H9 (cell line): ENCODE measurements at regions not wholly inside any gene's neighbourhood (a gene's known extent, or its start where the extent isn't known, plus 50 kb on each side); places are given as distances from the start of the nearest gene placed in this dataset.

Experiments
- DNase-seq: peaks from one replicate; pipeline ENCODE4 v3.0.0-alpha.2; 2017
- H2AFZ ChIP-seq: one replicate; pipeline ENCODE4 v1.6.1; 2013; ENCODE audit warnings: mild to moderate bottlenecking, low read length, control low read depth, moderate library complexity
- H2AK5ac ChIP-seq: 2 replicates; pipeline ENCODE4 v1.6.1; 2013; ENCODE audit warnings: low read length, control low read depth, mixed read lengths; ENCODE audit not compliant: insufficient read length
- H2BK120ac ChIP-seq: one replicate; pipeline ENCODE4 v1.6.1; 2013; ENCODE audit warnings: low read depth, mild to moderate bottlenecking, low read length, control low read depth, inconsistent platforms; ENCODE audit not compliant: poor library complexity, severe bottlenecking
- H2BK12ac ChIP-seq: 2 replicates; pipeline ENCODE4 v1.6.1; 2013; ENCODE audit warnings: low read length, control low read depth, mixed read lengths, low read depth; ENCODE audit not compliant: insufficient read length
- H2BK15ac ChIP-seq: 2 replicates; pipeline ENCODE4 v1.6.1; 2013; ENCODE audit warnings: low read depth, low read length, control low read depth
- H2BK20ac ChIP-seq: one replicate; pipeline ENCODE4 v1.6.1; 2013; ENCODE audit warnings: low read depth, mild to moderate bottlenecking, low read length, control low read depth, inconsistent platforms; ENCODE audit not compliant: poor library complexity, severe bottlenecking
- H2BK5ac ChIP-seq: 2 replicates; pipeline ENCODE4 v1.6.1; 2013; ENCODE audit warnings: low read length, control low read depth, mixed read lengths; ENCODE audit not compliant: insufficient read length
- H3K14ac ChIP-seq: 2 replicates; pipeline ENCODE4 v1.6.1; 2013; ENCODE audit warnings: low read length, control low read depth; ENCODE audit not compliant: insufficient read depth
- H3K18ac ChIP-seq: 2 replicates; pipeline ENCODE4 v1.6.1; 2013; ENCODE audit warnings: low read depth, mild to moderate bottlenecking, mixed read lengths, low read length, control low read depth; ENCODE audit not compliant: insufficient read length
- H3K23ac ChIP-seq: 2 replicates; pipeline ENCODE4 v1.6.1; 2013; ENCODE audit warnings: low read length, control low read depth, mixed read lengths, low read depth; ENCODE audit not compliant: insufficient read length
- H3K23me2 ChIP-seq: 2 replicates; pipeline ENCODE4 v1.6.1; 2013; ENCODE audit warnings: low read depth, mild to moderate bottlenecking, mixed read lengths, low read length, control low read depth; ENCODE audit not compliant: insufficient read length, poor library complexity, severe bottlenecking
- H3K27ac ChIP-seq: 2 replicates; pipeline ENCODE4 v1.5.1; 2013; ENCODE audit warnings: low read length, control low read depth, mixed read lengths, low read depth; ENCODE audit not compliant: insufficient read length
- H3K27me3 ChIP-seq: 2 replicates; pipeline ENCODE4 v1.6.1; 2013; ENCODE audit warnings: low read length, control low read depth, inconsistent platforms; ENCODE audit not compliant: insufficient read depth
- H3K4ac ChIP-seq: 2 replicates; pipeline ENCODE4 v1.6.1; 2013; ENCODE audit warnings: low read depth, mild to moderate bottlenecking, control low read depth, inconsistent platforms, low read length, moderate library complexity
- H3K4me1 ChIP-seq: 2 replicates; pipeline ENCODE4 v1.6.1; 2013; ENCODE audit warnings: low read length, control low read depth, inconsistent platforms; ENCODE audit not compliant: insufficient read depth
- H3K4me2 ChIP-seq: 2 replicates; pipeline ENCODE4 v1.6.1; 2013; ENCODE audit warnings: low read length, control low read depth, mixed read lengths; ENCODE audit not compliant: insufficient read length, insufficient read depth
- H3K56ac ChIP-seq: 2 replicates; pipeline ENCODE4 v1.6.1; 2013; ENCODE audit warnings: low read depth, mild to moderate bottlenecking, mixed read lengths, low read length, control low read depth; ENCODE audit not compliant: insufficient read length
- H3K79me1 ChIP-seq: 2 replicates; pipeline ENCODE4 v1.6.1; 2013; ENCODE audit warnings: low read depth, mild to moderate bottlenecking, moderate library complexity, low read length, control low read depth, inconsistent platforms; ENCODE audit not compliant: insufficient read depth, poor library complexity, severe bottlenecking
- H3K79me2 ChIP-seq: 2 replicates; pipeline ENCODE4 v1.6.1; 2013; ENCODE audit warnings: low read length, control low read depth, inconsistent platforms; ENCODE audit not compliant: insufficient read depth
- H3K9ac ChIP-seq: 2 replicates; pipeline ENCODE4 v1.6.1; 2013; ENCODE audit warnings: low read length, control low read depth, mixed read lengths; ENCODE audit not compliant: insufficient read length; ENCODE audit errors: extremely low read depth
- H3K9me3 ChIP-seq: one replicate; pipeline ENCODE4 v1.6.1; 2013; ENCODE audit warnings: low read depth, low read length, inconsistent platforms; ENCODE audit not compliant: control insufficient read depth
- H3T11ph ChIP-seq: one replicate; pipeline ENCODE4 v1.6.1; 2013; ENCODE audit warnings: mild to moderate bottlenecking, low read length, control low read depth, inconsistent platforms
- H4K20me1 ChIP-seq: one replicate; pipeline ENCODE4 v1.6.1; 2013; ENCODE audit not compliant: control insufficient read depth, insufficient read length, insufficient read depth
- H4K5ac ChIP-seq: 2 replicates; pipeline ENCODE4 v1.6.1; 2013; ENCODE audit warnings: low read depth, mild to moderate bottlenecking, mixed read lengths, low read length, control low read depth; ENCODE audit not compliant: insufficient read length
- H4K8ac ChIP-seq: replicated peaks from 2 replicates; pipeline ENCODE4 v1.6.1; 2013; ENCODE audit warnings: low read length, control low read depth, mixed read lengths, low read depth; ENCODE audit not compliant: insufficient read length
- H4K91ac ChIP-seq: 2 replicates; pipeline ENCODE4 v1.6.1; 2013; ENCODE audit warnings: low read depth, mild to moderate bottlenecking, moderate library complexity, mixed read lengths, low read length, control low read depth; ENCODE audit not compliant: insufficient read length
- H3K27ac Mint-ChIP-seq, 3 experiments: 2 replicates in 2 of 3; 3 replicates in 1 of 3; pipeline ENCODE4 v1.8.0; 2020 to 2021; ENCODE audit warnings: mixed read lengths in 3 of 3, mild to moderate bottlenecking in 1 of 3, moderate library complexity in 1 of 3
- H3K27me3 Mint-ChIP-seq: 2 replicates; pipeline ENCODE4 v1.8.0; 2021; ENCODE audit warnings: low read depth, mild to moderate bottlenecking, moderate library complexity, mixed read lengths
- H3K36me3 Mint-ChIP-seq, 3 experiments: 2 replicates in 2 of 3; 3 replicates in 1 of 3; pipeline ENCODE4 v1.8.0; 2020 to 2021; ENCODE audit warnings: low read depth in 3 of 3, mixed read lengths in 3 of 3; ENCODE audit not compliant: insufficient read depth in 1 of 3
- H3K4me1 Mint-ChIP-seq, 2 experiments: 2 replicates each; pipeline ENCODE4 v1.8.0; 2020; ENCODE audit warnings: mixed read lengths in 2 of 2
- H3K4me3 Mint-ChIP-seq, 2 experiments: 2 replicates in 1 of 2; 3 replicates in 1 of 2; pipeline ENCODE4 v1.8.0; 2020 to 2021; ENCODE audit warnings: mild to moderate bottlenecking in 2 of 2, mixed read lengths in 2 of 2, moderate library complexity in 1 of 2
- H3K9me3 Mint-ChIP-seq, 2 experiments: 2 replicates in 1 of 2; 3 replicates in 1 of 2; pipeline ENCODE4 v1.8.0; 2020; ENCODE audit warnings: mild to moderate bottlenecking in 2 of 2, mixed read lengths in 2 of 2, moderate library complexity in 1 of 2
- WGBS: extraction: QIAGEN DNeasy Blood & Tissue Kit; methylation state at CpG from one replicate; pipeline ENCODE4 v1.1.7; 2013; ENCODE audit warnings: missing lambda C conversion rate, low lambda C conversion rate, mixed read lengths; ENCODE audit not compliant: insufficient read length; ENCODE audit errors: extremely low coverage; 5-methylcytosine and 5-hydroxymethylcytosine counted together
- TF ChIP-seq, protein P1 (sequence below): fragments of 200-600 bp; sonication (generic); conservative IDR thresholded peaks from 3 replicates; pipeline ENCODE4 v1.8.0; 2021; ENCODE audit warnings: antibody characterized with exemption, mild to moderate bottlenecking

GRCh38 chr9:2344436-2344835, 277.2 kb upstream of the VLDLR start:
- Histone ChIP-seq H3K4ac (no peak overlapping the region), H3K79me2 (no peaks in the 10 kb centered on the region), H3K27ac (no peak overlapping the region), H2AK5ac (no peak overlapping the region), H2BK12ac (no peak overlapping the region), H3K18ac (no peak overlapping the region), H3K9ac (no peak overlapping the region), H3K9me3 (no peaks in the 10 kb centered on the region), H4K8ac (no peak overlapping the region), H2BK120ac (no peak overlapping the region), H3T11ph (no peak overlapping the region), H2AFZ (no peak overlapping the region), H2BK20ac (no peak overlapping the region), H3K23me2 (no peaks in the 10 kb centered on the region), H3K4me2 (no peak overlapping the region), H3K23ac (no peak overlapping the region), H2BK5ac (no peak overlapping the region), H3K56ac (no peak overlapping the region), H3K14ac (no peak overlapping the region), H3K27me3 (no peaks in the 10 kb centered on the region), H4K91ac (no peak overlapping the region), H3K4me1 (no peaks in the 10 kb centered on the region), H2BK15ac (no peak overlapping the region), H4K20me1 (no peaks in the 10 kb centered on the region), H3K79me1 (no peaks in the 10 kb centered on the region), H4K5ac (no peak overlapping the region)
- H3K4me1 Mint-ChIP-seq = no peaks in the 10 kb centered on the region
- peaks cover 9 to 29% (median 17%) of the 10 kb centered on the region in 3 experiments for H3K36me3 Mint-ChIP-seq
- no peak overlapping the region for H3K27ac Mint-ChIP-seq
- peaks cover 8 to 24% of the 10 kb centered on the region in 2 experiments; a peak in 4 of 5 replicates for H3K9me3 Mint-ChIP-seq
- no peak for DNase-seq
- peaks cover 3% of the 10 kb centered on the region for H3K27me3 Mint-ChIP-seq
- TF ChIP-seq, protein P1, sequence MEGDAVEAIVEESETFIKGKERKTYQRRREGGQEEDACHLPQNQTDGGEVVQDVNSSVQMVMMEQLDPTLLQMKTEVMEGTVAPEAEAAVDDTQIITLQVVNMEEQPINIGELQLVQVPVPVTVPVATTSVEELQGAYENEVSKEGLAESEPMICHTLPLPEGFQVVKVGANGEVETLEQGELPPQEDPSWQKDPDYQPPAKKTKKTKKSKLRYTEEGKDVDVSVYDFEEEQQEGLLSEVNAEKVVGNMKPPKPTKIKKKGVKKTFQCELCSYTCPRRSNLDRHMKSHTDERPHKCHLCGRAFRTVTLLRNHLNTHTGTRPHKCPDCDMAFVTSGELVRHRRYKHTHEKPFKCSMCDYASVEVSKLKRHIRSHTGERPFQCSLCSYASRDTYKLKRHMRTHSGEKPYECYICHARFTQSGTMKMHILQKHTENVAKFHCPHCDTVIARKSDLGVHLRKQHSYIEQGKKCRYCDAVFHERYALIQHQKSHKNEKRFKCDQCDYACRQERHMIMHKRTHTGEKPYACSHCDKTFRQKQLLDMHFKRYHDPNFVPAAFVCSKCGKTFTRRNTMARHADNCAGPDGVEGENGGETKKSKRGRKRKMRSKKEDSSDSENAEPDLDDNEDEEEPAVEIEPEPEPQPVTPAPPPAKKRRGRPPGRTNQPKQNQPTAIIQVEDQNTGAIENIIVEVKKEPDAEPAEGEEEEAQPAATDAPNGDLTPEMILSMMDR = no peak
- no CpG with 5 or more reads among the region's 2 CpGs for WGBS
- H3K4me3 Mint-ChIP-seq = no peak overlapping the region
